ENCODE measurements at regions not wholly inside any gene's neighbourhood (a gene's known extent, or its start where the extent isn't known, plus 50 kb on each side); places are given as distances from the start of the nearest gene placed in this dataset.

DNA sequence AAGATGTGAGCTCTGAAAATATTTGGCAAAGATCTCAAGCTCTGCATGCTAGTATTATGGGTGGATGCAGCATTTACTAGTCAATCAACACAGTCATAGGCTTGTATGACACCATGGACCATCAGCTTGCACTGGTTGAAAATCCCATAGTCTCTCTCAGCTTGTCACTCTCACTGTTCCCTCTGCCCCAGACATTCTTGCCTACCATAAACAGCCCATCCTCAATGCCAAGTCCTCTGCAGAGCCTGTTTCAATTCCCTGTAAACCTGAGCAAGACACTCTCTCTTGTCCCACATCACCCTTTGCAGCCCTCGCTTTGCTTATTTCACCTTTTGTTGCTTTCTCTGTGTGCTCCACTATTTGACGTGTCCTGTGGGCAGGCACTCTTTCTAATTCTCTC lies 264.6 kb downstream of the ICE1 start:
- Histone ChIP-seq H3K4me3 (no peak overlapping the region), H3K27ac (no peak overlapping the region), H3K9me3 (no peaks in the 10 kb centered on the region), H3K36me3 (no peaks in the 10 kb centered on the region), H3K27me3 (no peaks in the 10 kb centered on the region), H3K4me1 (no peaks in the 10 kb centered on the region)
- TF ChIP-seq POLR2A (IDR thresholded peaks at IDR 0.05) = no peak
- TF ChIP-seq, protein P1, sequence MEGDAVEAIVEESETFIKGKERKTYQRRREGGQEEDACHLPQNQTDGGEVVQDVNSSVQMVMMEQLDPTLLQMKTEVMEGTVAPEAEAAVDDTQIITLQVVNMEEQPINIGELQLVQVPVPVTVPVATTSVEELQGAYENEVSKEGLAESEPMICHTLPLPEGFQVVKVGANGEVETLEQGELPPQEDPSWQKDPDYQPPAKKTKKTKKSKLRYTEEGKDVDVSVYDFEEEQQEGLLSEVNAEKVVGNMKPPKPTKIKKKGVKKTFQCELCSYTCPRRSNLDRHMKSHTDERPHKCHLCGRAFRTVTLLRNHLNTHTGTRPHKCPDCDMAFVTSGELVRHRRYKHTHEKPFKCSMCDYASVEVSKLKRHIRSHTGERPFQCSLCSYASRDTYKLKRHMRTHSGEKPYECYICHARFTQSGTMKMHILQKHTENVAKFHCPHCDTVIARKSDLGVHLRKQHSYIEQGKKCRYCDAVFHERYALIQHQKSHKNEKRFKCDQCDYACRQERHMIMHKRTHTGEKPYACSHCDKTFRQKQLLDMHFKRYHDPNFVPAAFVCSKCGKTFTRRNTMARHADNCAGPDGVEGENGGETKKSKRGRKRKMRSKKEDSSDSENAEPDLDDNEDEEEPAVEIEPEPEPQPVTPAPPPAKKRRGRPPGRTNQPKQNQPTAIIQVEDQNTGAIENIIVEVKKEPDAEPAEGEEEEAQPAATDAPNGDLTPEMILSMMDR (IDR thresholded peaks at IDR 0.05) = no peak
- no peak for DNase-seq (ENCODE audit: low spot score in 2 of 2)
- intact Hi-C loops (cut with DNase I; ENCODE audit: low total_unique reads) = no loop called here

DNA sequence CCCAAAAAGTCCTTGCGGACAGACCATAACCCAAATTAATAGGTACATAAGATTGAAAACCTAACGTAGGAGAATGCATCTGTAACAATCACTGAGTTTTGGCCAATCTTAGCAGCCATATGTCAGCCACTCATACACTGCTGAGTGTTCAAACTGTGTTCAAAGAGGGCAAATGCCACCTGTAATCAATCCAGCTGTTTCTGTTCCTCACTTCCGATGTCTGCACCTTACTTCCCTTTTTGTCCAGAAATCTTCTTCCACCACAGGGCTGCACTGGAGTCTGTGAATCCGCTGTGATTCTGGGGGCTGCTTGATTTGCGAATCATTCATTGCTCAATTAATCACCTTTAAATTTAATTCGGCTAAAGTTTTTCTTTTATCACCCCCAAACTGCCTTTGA lies 263.9 kb downstream of the ICE1 start:
- TF ChIP-seq, protein P1 (IDR thresholded peaks at IDR 0.05) = no peak
- TF ChIP-seq POLR2AphosphoS5 (IDR thresholded peaks at IDR 0.05) = no peak
- TF ChIP-seq POLR2A (IDR thresholded peaks at IDR 0.05) = no peak
- intact Hi-C loops (cut with DNase I; ENCODE audit: low total_unique reads) = no loop called here
- no peaks in the 10 kb centered on the region for H3K27me3 ChIP-seq
- H3K4me3 ChIP-seq = no peak overlapping the region
- H3K27ac ChIP-seq = no peak overlapping the region
- H3K9me3 ChIP-seq = no peaks in the 10 kb centered on the region
- DNase-seq (ENCODE audit: low spot score in 2 of 2) = no peak
- H3K36me3 ChIP-seq = no peaks in the 10 kb centered on the region
- no peaks in the 10 kb centered on the region for H3K4me1 ChIP-seq

DNA sequence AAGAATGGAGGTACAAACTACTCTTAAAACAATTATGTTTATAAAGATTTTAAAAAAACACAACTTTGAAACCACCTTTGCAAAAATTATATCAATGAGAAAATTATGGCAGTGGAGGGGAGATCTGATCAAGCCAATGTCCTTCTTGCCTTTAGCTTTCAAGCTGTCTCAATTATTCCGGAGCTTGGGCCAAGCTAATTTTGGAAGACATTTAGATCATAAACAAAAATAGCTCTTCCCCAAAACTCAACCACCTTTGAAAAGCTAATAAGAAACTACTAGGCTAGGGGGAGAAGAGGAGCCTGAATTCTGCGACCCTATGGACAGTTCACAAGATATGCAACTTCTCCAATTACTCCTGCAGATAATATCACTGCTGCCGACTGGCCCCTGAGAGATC lies 263.3 kb downstream of the ICE1 start:
- DNase-seq (ENCODE audit: low spot score in 2 of 2) = no peak
- Histone ChIP-seq H3K27ac (no peak overlapping the region), H3K27me3 (no peaks in the 10 kb centered on the region), H3K36me3 (no peaks in the 10 kb centered on the region), H3K9me3 (no peaks in the 10 kb centered on the region), H3K4me1 (no peaks in the 10 kb centered on the region), H3K4me3 (no peak overlapping the region)
- intact Hi-C loops (cut with DNase I; ENCODE audit: low total_unique reads) = no loop called here
- TF ChIP-seq, protein P1 (IDR thresholded peaks at IDR 0.05) = no peak
- TF ChIP-seq POLR2A (IDR thresholded peaks at IDR 0.05) (no peak), POLR2AphosphoS5 (IDR thresholded peaks at IDR 0.05) (no peak)

DNA sequence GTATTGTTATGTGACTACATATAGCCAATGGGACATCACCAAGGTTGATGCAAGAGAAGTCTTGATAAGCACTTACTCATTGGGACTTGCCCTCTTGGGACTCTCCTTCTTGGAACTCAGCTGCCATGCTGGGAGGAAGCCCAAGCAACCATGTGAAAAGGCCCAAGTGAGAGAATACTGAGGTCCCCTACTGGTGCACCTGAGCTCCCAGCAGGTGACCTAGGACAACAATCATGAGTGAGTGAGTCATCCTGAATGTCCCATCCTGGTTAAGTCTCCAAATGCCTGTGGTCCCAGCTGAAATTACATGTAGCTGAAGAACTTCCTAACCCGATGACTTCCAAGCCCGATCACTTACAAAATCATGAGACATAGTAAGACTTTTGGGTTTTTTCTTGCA lies 260.7 kb downstream of the ICE1 start:
- intact Hi-C loops (cut with DNase I; ENCODE audit: low total_unique reads) = no loop called here
- TF ChIP-seq, protein P1 (IDR thresholded peaks at IDR 0.05) = no peak
- TF ChIP-seq POLR2A (IDR thresholded peaks at IDR 0.05) (no peak), POLR2AphosphoS5 (IDR thresholded peaks at IDR 0.05) (no peak)
- Histone ChIP-seq H3K4me3 (no peak overlapping the region), H3K4me1 (no peaks in the 10 kb centered on the region), H3K36me3 (no peaks in the 10 kb centered on the region), H3K27ac (no peak overlapping the region), H3K9me3 (no peaks in the 10 kb centered on the region), H3K27me3 (no peaks in the 10 kb centered on the region)
- no peak for DNase-seq (ENCODE audit: low spot score in 2 of 2)

DNA sequence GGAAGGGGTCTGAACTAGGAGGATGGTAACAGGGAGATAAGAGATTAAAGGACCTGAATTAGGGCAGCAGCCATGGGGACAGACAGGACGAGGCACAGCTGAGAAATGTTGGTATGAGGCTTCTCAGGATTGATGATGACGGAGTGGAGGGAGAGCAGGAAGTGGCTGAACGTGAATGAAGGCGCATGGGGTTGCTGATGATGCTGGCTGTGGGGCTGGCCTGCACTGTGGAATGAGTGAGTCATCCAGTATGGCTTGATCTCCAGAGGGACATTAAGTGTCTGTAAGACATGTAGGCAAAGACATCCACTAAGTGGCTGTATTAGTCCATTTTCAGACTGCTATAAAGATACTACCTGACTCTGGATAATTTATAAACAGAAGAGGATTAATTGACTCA lies 256.4 kb downstream of the ICE1 start:
- no peaks in the 10 kb centered on the region for H3K4me1 ChIP-seq
- no peak overlapping the region for H3K27ac ChIP-seq
- H3K4me3 ChIP-seq = no peak overlapping the region
- intact Hi-C loops (cut with DNase I; ENCODE audit: low total_unique reads) = no loop called here
- no peaks in the 10 kb centered on the region for H3K9me3 ChIP-seq
- TF ChIP-seq POLR2AphosphoS5 (IDR thresholded peaks at IDR 0.05) (peak in 1 of 3 donors; percentile 29), POLR2A (IDR thresholded peaks at IDR 0.05) (no peak)
- TF ChIP-seq, protein P1 (IDR thresholded peaks at IDR 0.05) = no peak
- no peaks in the 10 kb centered on the region for H3K27me3 ChIP-seq
- DNase-seq (ENCODE audit: low spot score in 2 of 2) = no peak
- no peaks in the 10 kb centered on the region for H3K36me3 ChIP-seq

All from breast epithelium (tissue), 4 donors.